Gastrocnemius medialis (tissue), 4 donors: ENCODE measurements at regions not wholly inside any gene's neighbourhood (a gene's known extent, or its start where the extent isn't known, plus 50 kb on each side); places are given as distances from the start of the nearest gene placed in this dataset.

ENCODE experiments used
- ATAC-seq, 2 donors: fragments of 150-250 bp; one replicate each; pipeline ENCODE4 v1.9.1; 2016
- DNase-seq, 2 donors: peaks; one replicate each; pipeline ENCODE4 v3.0.0-alpha.2; 2019
- H3K27ac ChIP-seq, 4 donors: fragments of 200-600 bp; sonication (generic); 1 replicate in 1 of 4; 2 replicates in 3 of 4; pipeline ENCODE4 v1.5.1; 2016 to 2018; ENCODE audit warnings: mild to moderate bottlenecking in 2 of 4, moderate library complexity in 1 of 4
- H3K27me3 ChIP-seq, 3 donors: fragments of 200-600 bp; sonication (generic) in 2 of 3; 1 replicate in 1 of 3; 2 replicates in 2 of 3; pipeline versions ENCODE4 v1.5.1 to v1.6.0; 2016 to 2019; ENCODE audit warnings: mild to moderate bottlenecking in 1 of 3, moderate library complexity in 1 of 3
- H3K36me3 ChIP-seq, 2 donors: fragments of 200-600 bp; sonication (generic) in 1 of 2; one replicate each; pipeline ENCODE4 v1.5.1; 2017 to 2018
- H3K4me1 ChIP-seq, 2 donors: fragments of 200-600 bp; sonication (generic) in 1 of 2; one replicate each; pipeline ENCODE4 v1.5.1; 2016 to 2017; ENCODE audit warnings: mild to moderate bottlenecking in 2 of 2
- H3K4me3 ChIP-seq, 4 donors: fragments of 200-600 bp; sonication (generic) in 3 of 4; 1 replicate in 1 of 4; 2 replicates in 3 of 4; pipeline ENCODE4 v1.5.1; 2016 to 2019; ENCODE audit warnings: mild to moderate bottlenecking in 2 of 4
- H3K9me3 ChIP-seq, 3 donors: fragments of 200-600 bp; sonication (generic) in 2 of 3; 1 replicate in 1 of 3; 2 replicates in 2 of 3; pipeline ENCODE4 v1.5.1; 2016 to 2019
- CTCF ChIP-seq, 5 experiments: fragments of 450-650 bp in 3 of 5; fragments of 200-600 bp in 2 of 5; sonication (generic) in 2 of 5; IDR thresholded peaks in 4 of 5; conservative IDR thresholded peaks in 1 of 5; 1 replicate in 4 of 5; 2 replicates in 1 of 5; pipeline ENCODE4 v1.5.1; 2016 to 2019; ENCODE audit warnings: antibody characterized with exemption in 5 of 5, mild to moderate bottlenecking in 3 of 5, moderate library complexity in 3 of 5
- POLR2A ChIP-seq, 2 donors: fragments of 450-650 bp; IDR thresholded peaks; one replicate each; pipeline ENCODE4 v1.6.1; 2017; ENCODE audit warnings: antibody characterized with exemption in 2 of 2, mild to moderate bottlenecking in 2 of 2, moderate library complexity in 2 of 2
- in situ Hi-C, 4 donors: fragments of 200-750 bp; cut with MboI; loops; one replicate each; pipeline versions ENCODE4 v1.15.0 to v1.8.0; 2017; ENCODE audit warnings: low sequenced_read_pairs in 4 of 4
- intact Hi-C: fragments of 100-400 bp; cut with DNase I; formaldehyde crosslinking; loops from one replicate; pipeline ENCODE4 v1.15.1; 2023; ENCODE audit warnings: low total_unique reads

GRCh38 chr9:13556656-13557055 is 277.2 kb upstream of the MPDZ start:
- Histone ChIP-seq H3K4me3 (no peak overlapping the region), H3K27me3 (no peaks in the 10 kb centered on the region), H3K9me3 (no peaks in the 10 kb centered on the region), H3K4me1 (peaks cover 3 to 13% of the 10 kb centered on the region in 2 donors), H3K36me3 (no peaks in the 10 kb centered on the region), H3K27ac (no peak overlapping the region)
- DNase-seq, result no peak
- TF ChIP-seq POLR2A (IDR thresholded peaks at IDR 0.05), result no peak
- no peak for TF ChIP-seq CTCF (IDR thresholded peaks at IDR 0.05 in 4 of 5, conservative IDR thresholded peaks at IDR 0.05 in 1 of 5)
- in situ Hi-C loops (no loop called here), intact Hi-C loops (no loop called here)
- ATAC-seq, result no peak

DNA sequence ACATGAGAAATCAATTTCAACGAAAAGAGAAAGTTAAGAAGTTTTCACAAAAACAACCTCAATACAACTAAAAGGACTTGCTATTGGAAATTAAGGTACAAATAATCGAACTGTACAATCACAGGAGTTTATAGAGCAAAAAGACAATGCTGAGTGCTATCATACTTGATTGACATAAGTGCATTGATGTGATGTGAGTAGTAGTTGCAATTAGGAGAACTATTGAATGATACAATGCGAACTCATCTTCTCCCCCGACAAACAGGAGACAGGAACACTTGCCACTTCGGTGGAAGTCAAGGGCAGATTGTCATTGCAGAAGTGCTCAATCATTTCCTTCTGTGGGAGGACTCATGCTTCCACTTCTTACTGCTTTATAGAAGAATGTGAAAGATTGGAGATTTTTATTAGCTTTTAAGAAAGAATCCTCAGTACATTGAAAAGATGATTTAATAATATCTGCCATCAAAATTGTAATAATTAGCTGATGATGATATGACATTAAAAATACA is 276.6 kb upstream of the MPDZ start:
- H3K4me1 ChIP-seq, result peaks cover 3 to 13% of the 10 kb centered on the region in 2 donors
- no peak overlapping the region for H3K4me3 ChIP-seq
- ATAC-seq, result no peak
- no peak overlapping the region for H3K27ac ChIP-seq
- TF ChIP-seq CTCF (IDR thresholded peaks at IDR 0.05 in 4 of 5, conservative IDR thresholded peaks at IDR 0.05 in 1 of 5) (no peak), POLR2A (IDR thresholded peaks at IDR 0.05) (no peak)
- in situ Hi-C loops (no loop called here), intact Hi-C loops (no loop called here)
- no peaks in the 10 kb centered on the region for H3K36me3 ChIP-seq
- H3K9me3 ChIP-seq, result no peaks in the 10 kb centered on the region
- H3K27me3 ChIP-seq, result no peaks in the 10 kb centered on the region
- no peak for DNase-seq

DNA sequence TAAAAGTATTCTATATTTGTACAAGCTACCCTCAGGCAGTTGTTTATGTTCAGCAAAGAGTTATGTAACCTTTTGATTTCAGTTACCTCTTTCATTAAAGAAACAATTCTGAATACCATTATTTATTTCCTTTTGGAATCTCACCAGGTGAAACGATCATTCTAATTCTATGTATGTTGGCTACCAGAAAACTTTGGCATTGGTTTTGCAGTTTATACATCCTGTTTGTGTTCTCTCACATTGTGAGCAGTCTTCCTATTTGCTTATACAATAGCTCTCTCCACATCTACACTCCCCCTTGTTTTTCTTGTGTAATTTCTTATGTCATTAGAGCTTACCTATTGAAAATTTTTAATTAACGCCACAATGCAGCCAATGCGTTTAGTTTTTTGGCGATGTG is 276.0 kb upstream of the MPDZ start:
- no peak for DNase-seq
- peaks cover 3 to 13% of the 10 kb centered on the region in 2 donors for H3K4me1 ChIP-seq
- no peak for ATAC-seq
- H3K36me3 ChIP-seq, result no peaks in the 10 kb centered on the region
- H3K27me3 ChIP-seq, result no peaks in the 10 kb centered on the region
- H3K9me3 ChIP-seq, result no peaks in the 10 kb centered on the region
- intact Hi-C loops, result no loop called here
- no peak overlapping the region for H3K27ac ChIP-seq
- in situ Hi-C loops, result no loop called here
- TF ChIP-seq POLR2A (IDR thresholded peaks at IDR 0.05) (no peak), CTCF (IDR thresholded peaks at IDR 0.05 in 4 of 5, conservative IDR thresholded peaks at IDR 0.05 in 1 of 5) (no peak)
- no peak overlapping the region for H3K4me3 ChIP-seq

GRCh38 chr9:13554626-13555025 is 275.1 kb upstream of the MPDZ start:
- H3K27ac ChIP-seq, result no peak overlapping the region
- TF ChIP-seq CTCF (IDR thresholded peaks at IDR 0.05 in 4 of 5, conservative IDR thresholded peaks at IDR 0.05 in 1 of 5), result no peak
- H3K36me3 ChIP-seq, result no peaks in the 10 kb centered on the region
- H3K27me3 ChIP-seq, result no peaks in the 10 kb centered on the region
- H3K9me3 ChIP-seq, result no peaks in the 10 kb centered on the region
- ATAC-seq (no peak), DNase-seq (no peak)
- in situ Hi-C loops (no loop called here), intact Hi-C loops (no loop called here)
- peaks cover 3 to 13% of the 10 kb centered on the region in 2 donors for H3K4me1 ChIP-seq
- H3K4me3 ChIP-seq, result no peak overlapping the region

DNA sequence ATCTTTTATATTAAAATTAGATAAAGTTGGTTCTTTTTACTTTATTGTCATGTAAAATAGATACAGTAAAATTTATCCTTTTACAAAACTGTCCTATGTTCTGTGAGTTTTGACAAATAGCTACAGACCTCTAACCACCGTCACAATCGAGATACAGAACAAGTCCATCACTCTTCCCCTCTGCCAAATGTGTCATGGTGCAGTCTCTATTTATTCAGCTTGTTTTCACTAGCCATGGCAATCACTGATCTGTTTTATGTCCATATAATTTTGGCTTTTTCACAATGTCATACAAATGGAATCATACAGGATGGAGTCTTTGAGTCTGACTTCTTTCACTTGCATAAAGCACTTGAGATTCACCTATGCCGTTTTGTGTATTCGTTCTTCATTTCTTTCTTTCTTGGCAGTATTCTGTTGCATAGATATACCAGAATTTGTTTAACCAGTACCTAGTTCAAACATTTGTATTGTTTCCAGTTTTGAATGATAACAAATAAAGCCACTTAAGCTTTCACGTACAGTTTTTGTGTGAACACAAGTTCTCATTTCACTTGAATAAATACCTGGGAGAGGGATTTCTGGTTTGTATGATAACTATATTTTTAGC is 273.2 kb upstream of the MPDZ start:
- no peak overlapping the region for H3K27ac ChIP-seq
- DNase-seq, result no peak
- intact Hi-C loops, result no loop called here
- no peaks in the 10 kb centered on the region for H3K9me3 ChIP-seq
- H3K36me3 ChIP-seq, result no peaks in the 10 kb centered on the region
- no peak overlapping the region for H3K4me3 ChIP-seq
- peaks cover 3 to 11% of the 10 kb centered on the region in 2 donors for H3K4me1 ChIP-seq
- in situ Hi-C loops, result no loop called here
- no peak for TF ChIP-seq POLR2A (IDR thresholded peaks at IDR 0.05)
- TF ChIP-seq CTCF (IDR thresholded peaks at IDR 0.05 in 4 of 5, conservative IDR thresholded peaks at IDR 0.05 in 1 of 5), result no peak
- H3K27me3 ChIP-seq, result no peaks in the 10 kb centered on the region
- no peak for ATAC-seq
